Heart left ventricle (tissue), 16 donors: ENCODE measurements at regions not wholly inside any gene's neighbourhood (a gene's known extent, or its start where the extent isn't known, plus 50 kb on each side); places are given as distances from the start of the nearest gene placed in this dataset.
A peak's percentile ranks its signal among the peaks of the same experiment; 100 is the strongest.

Experiments used
- ATAC-seq, 4 donors: fragments of 200-7000 bp; cut with Tn5 transposase; one replicate each; pipeline ENCODE4 v1.9.1; 2020 to 2022; ENCODE audit warnings: moderate library complexity in 4 of 4, mild to moderate bottlenecking in 3 of 4, moderate number of reproducible peaks in 1 of 4
- DNase-seq, 5 donors: peaks; one replicate each; pipeline ENCODE4 v3.0.0-alpha.2; 2020
- H3K27ac ChIP-seq, 12 donors: fragments of 200-600 bp; sonication (generic) in 4 of 12; one replicate each; pipeline versions ENCODE4 v1.5.0 to v1.8.0; 2016 to 2022; ENCODE audit warnings: mild to moderate bottlenecking in 2 of 12
- H3K27me3 ChIP-seq, 9 donors: fragments of 200-600 bp; sonication (generic) in 2 of 9; one replicate each; pipeline versions ENCODE4 v1.5.1 to v1.8.0; 2016 to 2022; ENCODE audit warnings: mild to moderate bottlenecking in 3 of 9
- H3K36me3 ChIP-seq, 9 donors: fragments of 200-600 bp; sonication (generic) in 2 of 9; one replicate each; pipeline versions ENCODE4 v1.5.0 to v1.8.0; 2018 to 2022; ENCODE audit warnings: mild to moderate bottlenecking in 2 of 9
- H3K4me1 ChIP-seq, 12 donors: fragments of 200-600 bp; sonication (generic) in 4 of 12; one replicate each; pipeline versions ENCODE4 v1.5.0 to v1.8.0; 2016 to 2022; ENCODE audit warnings: mild to moderate bottlenecking in 3 of 12
- H3K4me3 ChIP-seq, 12 donors: fragments of 200-600 bp; sonication (generic) in 4 of 12; one replicate each; pipeline versions ENCODE4 v1.5.0 to v1.8.0; 2017 to 2022; ENCODE audit warnings: mild to moderate bottlenecking in 9 of 12, moderate library complexity in 4 of 12
- H3K9me3 ChIP-seq, 12 donors: fragments of 200-600 bp; sonication (generic) in 4 of 12; one replicate each; pipeline versions ENCODE4 v1.5.0 to v1.8.0; 2016 to 2022; ENCODE audit warnings: mild to moderate bottlenecking in 1 of 12
- CTCF ChIP-seq, 12 donors: fragments of 200-600 bp; sonication (generic) in 4 of 12; IDR thresholded peaks; one replicate each; pipeline versions ENCODE4 v1.5.0 to v1.8.0; 2018 to 2022; ENCODE audit warnings: antibody characterized with exemption in 12 of 12, mild to moderate bottlenecking in 5 of 12
- POLR2A ChIP-seq, 2 donors: fragments of 450-650 bp; IDR thresholded peaks; one replicate each; pipeline ENCODE4 v1.6.1; 2017; ENCODE audit warnings: antibody characterized with exemption in 2 of 2, mild to moderate bottlenecking in 2 of 2, moderate library complexity in 2 of 2
- WGBS, 4 donors: extraction: QIAGEN DNeasy Blood & Tissue Kit in 2 of 4; methylation state at CpG; one replicate each; pipeline versions ENCODE4 v1.1.5 to v1.1.7; 2013 to 2018; 5-methylcytosine and 5-hydroxymethylcytosine counted together
- intact Hi-C, 10 donors: fragments of 100-400 bp; cut with DNase I; formaldehyde crosslinking; loops; one replicate each; pipeline versions ENCODE4 v1.11.1 to v1.14.2; 2022
- donor health status: ischemic (EF 13 %, LVEDD 7.1; RV severe dilation, severe dysfunction).
- donor health status: healthy with polysubstance abuse.
- donor health status: DM: no; HTN: yes; CAD: no.
- donor health status: DM: no; HTN: no; CAD: no.
- donor health status: ischemic (EF 25% LVEDD 6.9; RV normal size, moderate dysfunction).
- donor health status: ischemic (EF 25% LVEDD 5.7; RV mildly dilated, moderate dysfunction).
- donor health status: healthy.
- donor health status: DM: yes; HTN: yes; CAD: no.
- donor health status: ischemic (EF 35%, LVEDD 5.7; RV mildly dilated, moderate dysfunction).
- donor health status: nonischemic (EF 11% LVEDD 7.7; RV severe dilation, severe dysfunction).
- donor health status: DM: yes; HTN: yes; CAD: no.
- donor health status: PGD.
- donor health status: ischemic (EF 29% LVEDD 5.4; RV normal size, mild dysfunction).
- donor health status: nonischemic (EF 23%, LVEDD 6.1; RV moderate dilation, normal function).

DNA sequence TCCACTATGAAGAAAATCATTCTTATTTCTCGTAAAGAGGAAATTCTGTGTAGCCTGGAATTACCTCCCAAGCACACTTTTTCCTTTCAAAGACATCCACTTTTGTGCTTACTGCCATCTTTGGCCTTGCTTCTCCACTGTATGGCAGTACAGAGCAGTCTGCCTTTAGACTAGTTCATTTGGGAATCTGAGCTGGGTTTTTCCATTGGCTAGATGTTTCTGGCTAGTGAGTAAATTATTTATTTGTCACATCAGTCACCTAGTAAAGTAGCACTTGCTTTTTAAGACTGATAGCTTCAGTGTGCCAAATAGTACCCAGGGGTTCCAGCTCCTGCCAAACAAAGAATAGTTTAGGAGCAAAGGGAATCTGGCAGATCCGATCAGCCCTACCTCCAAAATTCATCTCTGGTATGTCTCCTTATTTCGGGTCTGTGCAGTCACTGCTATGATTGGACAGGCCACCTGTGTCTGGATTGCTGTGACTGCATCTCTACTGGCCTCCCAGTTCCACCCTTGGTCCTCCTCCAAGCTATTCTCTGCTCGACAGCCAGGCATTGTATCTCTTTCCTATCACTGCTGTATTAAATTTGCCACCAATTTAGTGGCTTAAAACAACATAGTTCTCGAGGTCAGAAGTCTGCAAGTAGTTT lies 97.6 kb downstream of the NUDT12 start:
- Histone ChIP-seq H3K9me3 (no peaks in the 10 kb centered on the region), H3K27me3 (no peaks in the 10 kb centered on the region), H3K27ac (no peak overlapping the region), H3K4me1 (peaks cover 0 to 5% (median 0%) of the 10 kb centered on the region in 12 donors), H3K4me3 (no peak overlapping the region), H3K36me3 (no peaks in the 10 kb centered on the region)
- peak in 2 of 12 donors; percentile 7 to 13 for TF ChIP-seq CTCF (IDR thresholded peaks at IDR 0.05)
- TF ChIP-seq POLR2A (IDR thresholded peaks at IDR 0.05): no peak
- ATAC-seq: no peak
- 71 to 81% (median 74%) methylated on average over 5 of the region's 5 CpGs for WGBS, 4 donors
- DNase-seq: no peak
- intact Hi-C loops: no loop called here

DNA sequence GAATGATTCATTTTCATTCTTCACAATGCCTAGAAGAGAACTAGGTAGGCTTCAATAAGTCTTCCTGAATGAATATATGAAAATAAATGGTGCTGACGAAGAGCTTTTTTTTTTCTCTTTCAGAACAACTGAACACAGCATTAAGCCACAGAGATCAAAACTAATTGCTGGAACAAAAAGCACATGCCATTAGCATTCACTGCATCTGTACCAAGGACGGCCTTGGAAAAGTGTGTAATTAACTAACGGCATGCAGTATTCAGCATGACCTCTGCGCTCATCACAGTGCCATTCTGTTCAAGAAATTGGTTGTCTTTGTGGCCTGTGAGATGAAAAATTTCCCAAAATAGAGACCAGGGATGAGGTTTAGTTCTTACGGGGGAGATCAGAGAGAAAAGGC lies 99.3 kb downstream of the NUDT12 start:
- no peaks in the 10 kb centered on the region for H3K36me3 ChIP-seq
- H3K27ac ChIP-seq: no peak overlapping the region
- no peaks in the 10 kb centered on the region for H3K9me3 ChIP-seq
- WGBS, 4 donors: 91 to 97% (median 95%) methylated on average over 5 of the region's 5 CpGs
- intact Hi-C loops: no loop called here
- ATAC-seq (no peak), DNase-seq (no peak)
- H3K27me3 ChIP-seq: no peaks in the 10 kb centered on the region
- no peak for TF ChIP-seq CTCF (IDR thresholded peaks at IDR 0.05)
- TF ChIP-seq POLR2A (IDR thresholded peaks at IDR 0.05): no peak
- H3K4me3 ChIP-seq: no peak overlapping the region
- peaks cover 0 to 5% (median 0%) of the 10 kb centered on the region in 12 donors for H3K4me1 ChIP-seq

DNA sequence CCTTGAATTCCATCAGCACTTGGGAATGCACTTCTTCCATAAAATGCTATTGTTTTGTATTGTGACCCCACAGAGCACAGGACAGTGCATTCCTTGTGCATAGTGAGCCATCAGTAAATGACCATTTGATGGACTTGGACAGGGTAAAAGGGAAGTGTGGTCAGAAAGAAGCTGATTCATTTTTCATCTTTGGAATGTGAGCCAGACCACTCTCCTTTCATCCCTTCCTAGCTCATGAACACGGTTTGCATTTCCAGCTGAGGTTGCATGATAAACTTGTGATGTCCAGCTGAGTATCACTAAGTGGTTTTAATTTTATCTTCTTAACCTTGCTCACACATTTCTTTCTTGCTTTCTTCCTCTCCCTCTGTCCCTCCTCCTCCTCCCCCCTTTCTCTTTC lies 101.3 kb downstream of the NUDT12 start:
- intact Hi-C loops: no loop called here
- 10 to 21% (median 14%) methylated on average over 1 of the region's 1 CpG for WGBS, 4 donors
- no peak overlapping the region for H3K27ac ChIP-seq
- peaks cover 0 to 1% (median 0%) of the 10 kb centered on the region in 12 donors for H3K4me1 ChIP-seq
- DNase-seq (no peak), ATAC-seq (no peak)
- no peak overlapping the region for H3K4me3 ChIP-seq
- H3K36me3 ChIP-seq: no peaks in the 10 kb centered on the region
- TF ChIP-seq CTCF (IDR thresholded peaks at IDR 0.05): no peak
- TF ChIP-seq POLR2A (IDR thresholded peaks at IDR 0.05): no peak
- peaks cover 0 to 6% (median 0%) of the 10 kb centered on the region in 9 donors for H3K27me3 ChIP-seq
- no peaks in the 10 kb centered on the region for H3K9me3 ChIP-seq

- H3K9me3 ChIP-seq: no peaks in the 10 kb centered on the region
- H3K4me1 ChIP-seq: no peaks in the 10 kb centered on the region
- WGBS, 4 donors: 80 to 87% (median 83%) methylated on average over 3 of the region's 3 CpGs
- no peak overlapping the region for H3K27ac ChIP-seq
- H3K4me3 ChIP-seq: no peak overlapping the region
- peaks cover 0 to 6% (median 0%) of the 10 kb centered on the region in 9 donors for H3K27me3 ChIP-seq
- no peak for TF ChIP-seq CTCF (IDR thresholded peaks at IDR 0.05)
- TF ChIP-seq POLR2A (IDR thresholded peaks at IDR 0.05): no peak
- no peaks in the 10 kb centered on the region for H3K36me3 ChIP-seq
- DNase-seq: no peak
- no peak for ATAC-seq
- intact Hi-C loops: no loop called here
Measured at GRCh38 chr5:103458497-103459040, 104.0 kb downstream of the NUDT12 start.
